Breast epithelium (tissue), 3 donors: ENCODE measurements at regions not wholly inside any gene's neighbourhood (a gene's known extent, or its start where the extent isn't known, plus 50 kb on each side); places are given as distances from the start of the nearest gene placed in this dataset.

Experiments used
- CTCF ChIP-seq, 3 donors: fragments of 450-650 bp; IDR thresholded peaks; one replicate each; pipeline ENCODE4 v1.5.1; 2016 to 2017; ENCODE audit warnings: antibody characterized with exemption in 3 of 3, mild to moderate bottlenecking in 3 of 3, moderate library complexity in 3 of 3
- POLR2AphosphoS5 ChIP-seq, 3 donors: sonication (generic); formaldehyde crosslinking; IDR thresholded peaks; one replicate each; pipeline ENCODE4 v1.6.1; 2017; ENCODE audit warnings: antibody characterized with exemption in 3 of 3

GRCh38 chr18:23341983-23342382, 111.1 kb upstream of the RIOK3 start:
- TF ChIP-seq POLR2AphosphoS5 (IDR thresholded peaks at IDR 0.05) (no peak), CTCF (IDR thresholded peaks at IDR 0.05) (no peak)
